ENCODE measurements at regions not wholly inside any gene's neighbourhood (a gene's known extent, or its start where the extent isn't known, plus 50 kb on each side); places are given as distances from the start of the nearest gene placed in this dataset.
"Not testable (repeated sequence)": the region's sequence is repeated elsewhere in the genome, so short reads cannot be mapped to it uniquely, and the experiment has no call there.

- DNase-seq (ENCODE audit: low spot score), result no peak
Observed at GRCh38 chr1:229857585-229857984, 209.5 kb upstream of the GALNT2 start.

- DNase-seq (ENCODE audit: low spot score), result no peak
Observed at GRCh38 chr1:229859026-229859425, 208.0 kb upstream of the GALNT2 start.

GRCh38 chr1:229860926-229861325 is 206.1 kb upstream of the GALNT2 start:
- no peak for DNase-seq (ENCODE audit: low spot score)

- DNase-seq (ENCODE audit: low spot score), result peak; percentile 14
Observed at GRCh38 chr1:229862017-229862774, 204.8 kb upstream of the GALNT2 start.

- no peak for DNase-seq (ENCODE audit: low spot score)
Observed at GRCh38 chr1:229863651-229864545, 203.1 kb upstream of the GALNT2 start.

- DNase-seq (ENCODE audit: low spot score), result no peak
Observed at GRCh38 chr1:229864686-229865230, 202.3 kb upstream of the GALNT2 start.

GRCh38 chr1:229865321-229865720 is 201.7 kb upstream of the GALNT2 start:
- DNase-seq (ENCODE audit: low spot score), result not testable (repeated sequence)

GRCh38 chr1:229867726-229868125 is 199.3 kb upstream of the GALNT2 start:
- DNase-seq (ENCODE audit: low spot score), result no peak

GRCh38 chr1:229869240-229869639 is 197.8 kb upstream of the GALNT2 start:
- DNase-seq (ENCODE audit: low spot score), result no peak

GRCh38 chr1:229869687-229870086 is 197.4 kb upstream of the GALNT2 start:
- no peak for DNase-seq (ENCODE audit: low spot score)

- DNase-seq (ENCODE audit: low spot score), result no peak
Observed at GRCh38 chr1:229870381-229870780, 196.7 kb upstream of the GALNT2 start.

GRCh38 chr1:229871078-229871676 is 195.9 kb upstream of the GALNT2 start:
- no peak for DNase-seq (ENCODE audit: low spot score)

GRCh38 chr1:229874136-229874535 is 192.9 kb upstream of the GALNT2 start:
- DNase-seq (ENCODE audit: low spot score), result no peak

- no peak for DNase-seq (ENCODE audit: low spot score)
Observed at GRCh38 chr1:229874609-229875008, 192.4 kb upstream of the GALNT2 start.

GRCh38 chr1:229875086-229875485 is 192.0 kb upstream of the GALNT2 start:
- DNase-seq (ENCODE audit: low spot score), result no peak

- DNase-seq (ENCODE audit: low spot score), result no peak
Observed at GRCh38 chr1:229879746-229880145, 187.3 kb upstream of the GALNT2 start.

GRCh38 chr1:229880271-229881170 is 186.5 kb upstream of the GALNT2 start:
- no peak for DNase-seq (ENCODE audit: low spot score)

- no peak for DNase-seq (ENCODE audit: low spot score)
Observed at GRCh38 chr1:229882621-229883020, 184.4 kb upstream of the GALNT2 start.

- no peak for DNase-seq (ENCODE audit: low spot score)
Observed at GRCh38 chr1:229883504-229884200, 183.4 kb upstream of the GALNT2 start.

- peak; percentile 8 for DNase-seq (ENCODE audit: low spot score)
Observed at GRCh38 chr1:229884765-229885164, 182.3 kb upstream of the GALNT2 start.
